TTC549 (cell line): ENCODE measurements at regions not wholly inside any gene's neighbourhood (a gene's known extent, or its start where the extent isn't known, plus 50 kb on each side); places are given as distances from the start of the nearest gene placed in this dataset.
"Not testable (repeated sequence)": the region's sequence is repeated elsewhere in the genome, so short reads cannot be mapped to it uniquely, and the experiment has no call there.

ENCODE experiments used
- FAIRE-seq: peaks from 2 replicates; lab custom pipeline; 2012; peaks lifted over from hg19 to GRCh38; lab: Jason Lieb, UNC

DNA sequence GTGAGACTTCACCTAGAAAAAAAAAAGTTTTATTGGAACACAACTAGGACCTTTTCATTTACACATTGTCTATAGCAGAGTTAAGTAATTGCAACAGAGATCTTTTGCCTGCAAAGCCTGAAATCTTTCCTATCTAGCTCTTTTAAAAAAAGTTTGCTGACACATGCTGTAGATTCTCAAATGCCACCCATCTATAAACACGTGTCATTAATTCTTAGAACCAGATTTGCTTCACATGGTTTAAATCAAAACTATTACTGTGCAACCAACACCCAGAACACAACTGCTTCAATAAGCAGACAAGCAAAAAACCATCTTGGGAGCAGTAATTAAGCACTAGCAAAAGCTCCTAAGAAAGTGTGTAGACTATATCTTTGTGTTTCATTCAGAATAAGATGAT, 55.0 kb downstream of the OXSM start:
- no peak for FAIRE-seq

DNA sequence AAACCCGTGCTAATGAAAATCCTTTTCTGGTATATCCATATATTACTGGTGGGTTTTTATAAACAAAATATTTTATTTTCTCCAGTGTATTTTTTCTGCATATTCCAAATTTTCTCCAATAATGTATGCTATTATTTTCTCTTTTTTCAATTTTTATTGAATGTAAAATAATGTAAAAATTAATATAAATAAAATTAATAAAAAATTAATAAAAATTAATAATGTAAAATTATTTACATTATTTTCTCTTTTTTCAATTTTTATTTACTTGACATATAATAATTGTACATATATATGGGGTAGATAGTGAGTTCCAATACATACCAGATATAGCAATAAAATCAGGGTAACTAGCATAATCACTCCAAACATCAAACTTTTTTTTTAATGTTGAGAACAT, 56.4 kb downstream of the OXSM start:
- peak; percentile 85 for FAIRE-seq

DNA sequence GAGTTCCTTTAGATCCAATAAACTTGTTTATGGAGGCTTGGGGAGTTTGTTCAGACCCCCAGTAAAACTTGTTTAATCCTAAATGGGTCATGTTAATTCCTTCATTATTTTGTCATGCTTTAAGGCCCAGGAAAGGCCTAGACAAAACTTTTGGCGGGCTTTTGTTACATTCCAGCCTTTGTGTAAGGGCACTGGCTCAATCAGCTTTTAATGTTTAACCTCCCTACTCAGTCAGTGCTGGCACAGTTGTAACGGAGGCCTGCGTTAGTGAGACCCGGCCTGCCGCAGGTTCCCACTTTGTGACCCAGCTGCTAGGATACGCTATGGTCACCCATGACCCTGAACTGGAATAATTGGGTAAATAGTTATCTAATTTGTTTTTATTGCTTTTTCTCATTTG, 59.2 kb downstream of the OXSM start:
- FAIRE-seq, result no peak

DNA sequence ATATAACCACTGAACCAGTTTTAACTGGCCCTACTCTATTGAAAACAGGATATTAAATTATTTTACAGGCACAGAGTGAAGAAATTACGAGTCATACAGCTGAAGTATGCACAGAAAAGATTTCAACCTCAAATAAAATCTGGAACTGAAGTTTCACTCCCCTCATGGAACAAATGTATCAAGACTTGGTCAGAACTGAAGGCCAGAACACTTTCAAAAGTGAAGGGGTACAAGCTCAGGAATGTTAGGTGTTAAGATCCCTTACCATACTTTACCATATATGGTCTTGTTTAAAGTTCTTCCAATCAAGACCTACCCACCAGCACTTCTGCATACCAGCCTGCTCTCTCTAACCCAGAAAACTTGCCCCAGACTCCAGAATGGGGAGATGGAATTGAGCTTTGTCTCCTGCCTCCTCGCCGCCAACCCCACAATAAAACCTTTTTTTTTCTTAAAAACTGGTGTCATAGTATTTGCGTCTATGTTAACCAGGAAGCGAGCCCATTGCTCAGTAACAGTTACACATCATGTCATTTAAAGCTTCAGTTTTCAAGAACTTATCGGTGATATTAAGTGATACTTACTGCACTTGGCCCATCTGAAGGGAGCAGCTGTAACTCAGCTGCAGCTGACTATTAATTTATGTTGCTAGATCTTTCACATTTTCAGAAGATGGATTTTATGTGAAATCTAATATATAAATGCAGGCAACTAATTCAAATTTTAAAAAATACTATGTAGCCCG, 59.9 kb downstream of the OXSM start:
- no peak for FAIRE-seq

DNA sequence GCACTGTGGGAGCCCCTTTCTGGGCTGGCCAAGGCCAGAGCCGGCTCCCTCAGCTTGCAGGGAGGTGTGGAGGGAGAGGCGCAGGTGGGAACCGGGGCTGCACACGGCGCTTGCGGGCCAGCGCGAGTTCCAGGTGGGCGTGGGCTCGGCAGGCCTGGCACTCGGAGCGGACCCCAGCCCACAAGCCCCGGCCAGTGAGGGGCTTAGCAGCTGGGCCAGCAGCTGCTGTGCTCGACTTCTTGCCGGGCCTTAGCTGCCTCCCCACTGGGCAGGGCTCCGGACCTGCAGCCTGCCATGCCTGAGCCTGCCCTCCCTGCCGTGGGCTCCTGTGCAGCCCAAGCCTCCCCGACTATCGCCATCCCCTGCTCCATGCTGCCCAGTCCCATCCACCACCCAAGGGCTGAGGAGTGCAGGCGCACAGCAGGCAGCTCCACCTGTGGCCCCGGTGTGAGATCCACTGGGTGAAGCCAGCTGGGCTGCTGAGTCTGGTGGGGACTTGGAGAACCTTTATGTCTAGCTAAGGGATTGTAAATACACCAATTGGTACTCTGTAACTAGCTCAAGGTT, 61.9 kb downstream of the OXSM start:
- FAIRE-seq, result not testable (repeated sequence)

DNA sequence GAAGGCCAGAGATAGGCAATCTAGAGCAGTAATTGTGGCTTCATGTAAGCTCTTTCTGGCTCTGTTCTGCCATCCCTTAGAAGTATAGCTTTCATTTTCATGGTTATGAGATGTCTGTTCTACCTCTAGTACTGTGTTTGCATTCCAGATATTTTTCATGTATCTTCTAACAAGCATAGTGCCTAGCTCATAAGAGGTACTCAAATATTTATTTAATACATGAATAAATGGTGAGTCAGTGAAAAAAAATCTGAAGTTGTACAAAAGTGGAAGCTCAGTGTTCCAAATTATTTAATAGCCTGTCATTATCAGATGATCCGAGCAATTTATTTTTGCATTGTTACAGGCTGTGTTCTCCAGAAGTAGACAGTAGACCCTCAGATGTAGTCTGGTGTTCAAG, 64.3 kb downstream of the OXSM start:
- no peak for FAIRE-seq

DNA sequence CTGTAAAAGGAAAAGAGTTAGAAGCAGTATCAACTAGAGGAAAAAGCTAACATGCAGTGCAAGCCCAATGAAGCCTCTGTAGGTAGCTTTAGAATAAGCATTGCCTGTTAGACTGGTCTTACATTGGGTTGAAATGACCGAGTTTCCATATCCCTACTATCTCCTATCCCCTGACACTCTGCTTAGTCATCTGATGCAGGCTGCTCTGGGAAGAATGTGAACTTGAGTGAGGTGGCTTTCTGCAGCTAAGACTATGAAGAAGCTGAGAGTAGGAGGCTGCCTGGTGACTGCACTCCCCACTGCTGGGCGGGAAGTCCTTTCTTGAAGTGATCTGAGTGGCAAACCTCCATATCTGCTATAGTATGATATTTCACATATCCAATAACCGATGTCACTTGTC, 64.7 kb downstream of the OXSM start:
- no peak for FAIRE-seq

DNA sequence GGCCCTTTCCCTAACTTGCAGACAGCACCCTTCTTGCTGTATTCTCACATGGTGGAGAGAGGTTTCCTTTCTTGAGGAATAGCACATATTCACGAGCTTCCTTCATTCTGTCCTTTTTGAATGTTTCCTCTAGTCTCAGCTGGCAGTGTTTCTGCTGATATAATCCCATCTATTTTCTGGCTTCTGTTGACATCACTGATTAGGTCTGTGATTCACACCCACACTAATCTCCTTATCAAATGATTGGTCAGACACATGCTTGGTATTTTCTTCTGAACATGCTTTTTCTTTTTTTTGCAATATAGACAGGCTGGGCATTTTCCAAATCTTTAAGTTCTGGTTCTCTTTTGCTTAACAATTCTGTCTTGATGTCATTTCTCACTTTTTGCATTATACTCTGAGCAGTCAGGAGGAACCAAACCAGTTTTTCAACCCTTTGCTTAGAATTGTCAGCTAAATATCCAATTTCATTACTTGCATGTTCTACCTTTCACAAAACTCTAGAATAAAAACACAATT, 65.4 kb downstream of the OXSM start:
- FAIRE-seq, result no peak

DNA sequence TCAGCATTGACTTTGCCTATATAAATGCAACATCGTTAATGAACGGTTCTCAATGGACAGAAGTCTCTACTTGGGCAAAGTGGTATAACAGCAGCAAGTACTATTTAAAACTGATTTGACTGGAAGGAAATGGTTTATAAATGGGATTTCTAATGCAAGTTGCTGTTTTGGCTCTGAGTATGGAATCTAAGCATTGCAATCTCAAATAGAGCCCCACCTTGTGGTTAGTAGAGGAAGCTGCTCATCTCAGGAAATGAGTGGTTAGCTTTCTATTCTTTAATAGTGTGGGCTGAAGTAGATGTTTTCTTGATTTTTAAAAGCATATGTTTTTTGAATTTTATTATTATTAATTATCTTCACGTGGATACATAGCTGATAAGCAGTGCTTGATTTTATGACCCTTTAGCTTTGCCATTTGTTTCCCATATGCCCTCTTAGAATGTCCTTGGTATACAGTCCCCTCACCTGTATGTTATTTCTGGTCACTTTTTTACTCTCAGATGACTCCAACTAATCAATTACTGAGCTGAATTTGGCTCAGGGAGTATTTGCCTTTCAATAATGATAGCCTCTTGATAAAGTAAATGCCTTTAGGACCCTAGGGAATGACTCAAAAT, 67.1 kb downstream of the OXSM start:
- FAIRE-seq, result peak; percentile 69

DNA sequence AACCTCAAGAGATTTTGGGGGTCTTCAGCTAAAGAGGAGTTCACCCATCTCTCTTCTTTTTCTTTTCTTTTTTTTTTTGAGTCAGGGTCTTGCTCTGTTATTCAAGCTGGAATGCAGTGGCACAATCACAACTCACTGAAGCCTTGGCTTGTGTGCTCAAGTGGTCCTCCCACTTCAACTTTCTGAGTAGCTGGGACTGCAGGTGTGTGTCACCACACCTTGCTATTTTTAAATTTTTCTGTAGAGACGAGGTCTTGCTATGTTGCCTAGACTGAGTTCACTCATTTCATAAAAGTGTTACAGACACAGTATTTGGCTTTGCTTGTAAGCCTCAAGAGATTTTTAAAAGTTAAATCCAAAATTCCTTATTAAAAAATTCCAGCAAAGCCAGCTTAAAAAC, 71.7 kb downstream of the OXSM start:
- no peak for FAIRE-seq

DNA sequence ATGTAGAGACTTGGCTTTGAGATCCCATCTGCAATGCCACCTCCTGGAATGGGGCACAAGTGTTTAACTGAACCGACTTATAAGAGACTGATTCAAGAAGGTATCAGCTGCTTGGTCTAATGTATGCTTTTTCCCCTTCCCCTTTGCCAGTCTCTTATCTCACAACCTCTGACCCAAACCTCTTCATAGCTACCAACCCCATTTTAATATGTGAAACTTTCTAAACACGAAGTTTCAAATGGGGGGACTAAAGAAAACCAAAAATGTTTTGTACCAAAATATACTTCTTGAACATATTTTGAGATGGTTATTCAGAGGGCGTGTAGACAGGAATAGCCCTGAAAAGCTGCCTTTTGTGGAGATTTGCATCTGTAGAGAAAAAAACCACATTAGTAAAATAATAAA, 73.1 kb downstream of the OXSM start:
- FAIRE-seq, result no peak

DNA sequence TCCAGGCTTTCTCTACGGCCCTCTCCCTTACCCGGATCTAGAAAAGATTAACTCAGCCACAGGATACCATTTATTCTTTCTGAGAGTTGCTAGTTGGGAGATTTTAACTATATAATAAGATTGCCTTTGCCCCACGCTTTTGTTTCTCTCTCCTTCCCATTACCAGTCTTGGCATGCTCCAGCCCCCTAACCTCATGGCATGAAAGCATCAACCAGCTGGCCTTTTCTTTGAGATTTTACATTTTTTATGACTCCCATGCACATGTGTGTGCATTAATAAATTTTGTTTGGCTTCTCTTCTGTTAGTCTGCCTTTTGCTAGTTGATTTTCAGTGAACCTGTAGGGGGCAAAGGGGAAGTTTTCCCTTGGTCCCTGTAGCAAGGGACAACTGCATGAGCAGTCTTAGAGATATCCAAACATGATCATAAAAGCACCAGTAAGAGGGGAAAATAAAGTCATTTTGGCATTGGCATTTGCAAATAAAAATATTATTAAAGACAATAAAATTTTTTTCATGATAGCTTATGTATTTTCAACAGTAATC, 73.6 kb downstream of the OXSM start:
- FAIRE-seq, result no peak

DNA sequence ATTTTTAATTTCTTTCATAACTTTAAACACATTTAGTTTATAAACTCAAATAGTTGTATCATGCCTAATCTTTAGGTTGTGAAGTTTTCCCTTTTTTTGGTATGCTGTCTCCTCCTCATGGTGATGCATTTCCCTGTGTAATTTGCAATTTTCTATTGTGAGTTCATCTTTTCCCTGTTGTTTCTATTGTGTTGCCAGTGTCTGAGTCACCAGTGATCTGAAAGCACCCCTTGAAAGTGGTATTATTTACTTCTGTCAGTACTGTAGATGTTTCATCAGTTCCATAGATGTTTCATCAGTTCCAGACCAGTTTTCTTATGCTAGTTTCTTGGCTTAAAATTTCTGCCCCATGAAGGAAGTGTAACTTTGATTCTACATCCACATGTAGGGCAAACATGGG, 80.6 kb downstream of the OXSM start:
- no peak for FAIRE-seq

DNA sequence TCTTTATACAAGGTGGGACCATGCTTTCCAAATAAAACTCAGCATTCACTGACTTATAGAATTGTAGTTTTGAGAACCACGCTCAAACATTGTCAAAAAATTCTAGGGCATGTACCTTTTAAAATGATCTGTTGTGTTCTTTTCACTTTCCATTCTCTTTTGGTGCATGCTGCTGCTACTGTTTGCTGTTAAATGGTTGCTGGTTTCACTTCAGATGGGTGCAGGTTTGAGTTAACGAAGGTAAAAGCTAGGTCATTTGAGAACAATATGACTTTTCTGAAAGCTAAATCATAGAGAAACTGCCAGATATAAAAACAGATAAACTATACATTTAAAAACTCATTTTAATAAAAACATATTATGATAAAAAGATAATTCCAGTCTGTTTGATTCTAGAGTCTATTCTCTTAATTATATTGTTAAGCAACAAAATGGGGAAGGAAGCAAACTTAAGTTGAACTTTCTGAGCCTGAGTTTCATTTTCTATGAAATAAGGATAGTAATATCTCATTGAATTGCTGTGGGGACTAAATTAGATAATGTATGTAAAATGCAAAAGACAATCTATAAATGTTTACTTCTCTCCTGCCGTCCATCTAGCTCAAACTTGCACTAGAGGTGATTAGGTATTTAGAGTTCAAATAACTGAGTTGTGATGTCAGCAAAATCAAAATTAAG, 82.4 kb downstream of the OXSM start:
- FAIRE-seq, result no peak

DNA sequence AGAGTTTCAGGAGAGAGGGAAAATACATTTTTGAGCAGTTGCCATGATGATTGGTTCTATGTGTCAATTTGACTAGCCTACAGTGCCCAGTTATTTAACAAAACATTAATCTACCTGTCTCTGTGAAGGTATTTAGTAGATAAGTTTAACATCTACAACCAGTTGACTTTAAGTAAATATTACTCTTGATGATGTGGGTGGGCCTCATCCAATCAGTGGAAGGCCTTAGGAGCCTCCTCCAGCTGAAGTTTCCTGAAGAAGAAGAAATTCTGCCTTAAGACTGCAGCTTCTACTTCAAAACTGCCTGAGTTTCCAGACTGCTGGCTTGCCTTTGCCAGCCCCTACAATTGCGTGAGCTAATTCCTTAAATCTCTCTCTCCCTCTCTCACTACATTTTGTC, 93.6 kb downstream of the OXSM start:
- no peak for FAIRE-seq

DNA sequence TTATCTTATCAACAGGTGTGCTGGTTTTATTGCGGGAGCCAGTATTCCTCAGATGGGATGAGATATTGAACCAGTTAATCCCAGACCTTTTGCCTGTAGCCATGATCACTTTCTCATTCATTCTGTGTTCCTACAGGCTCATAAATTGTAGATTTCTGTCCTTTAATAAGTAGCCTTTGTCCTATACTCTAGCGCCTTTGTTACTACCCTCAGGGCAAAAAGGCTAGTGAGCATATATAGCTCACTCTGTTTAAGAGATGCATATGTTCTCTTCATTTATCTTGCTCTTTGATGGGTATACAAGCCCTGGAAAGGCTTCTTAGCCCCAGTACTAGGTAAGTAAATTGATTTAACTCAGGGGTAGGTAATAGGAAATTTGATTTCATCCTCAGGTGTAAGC, 95.1 kb downstream of the OXSM start:
- FAIRE-seq, result no peak

DNA sequence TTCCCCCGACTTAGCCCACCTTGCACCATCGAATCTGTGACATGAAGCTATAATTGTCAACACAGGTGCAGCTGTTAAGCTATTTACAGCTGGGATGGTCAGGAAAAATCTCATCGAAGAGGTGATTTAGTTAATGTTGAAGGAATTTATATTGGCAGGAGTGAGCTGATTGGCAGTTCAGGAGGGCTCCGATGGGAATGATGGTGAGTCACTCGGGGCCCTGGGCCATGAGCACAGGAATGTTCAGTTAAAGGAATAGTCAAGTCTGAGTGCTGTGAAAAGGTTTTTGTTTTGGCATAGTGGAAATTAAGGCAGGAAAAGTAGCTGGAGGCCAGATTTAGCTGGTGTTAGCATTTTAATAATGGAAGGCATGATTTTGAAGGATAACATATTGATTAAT, 95.7 kb downstream of the OXSM start:
- FAIRE-seq, result no peak

DNA sequence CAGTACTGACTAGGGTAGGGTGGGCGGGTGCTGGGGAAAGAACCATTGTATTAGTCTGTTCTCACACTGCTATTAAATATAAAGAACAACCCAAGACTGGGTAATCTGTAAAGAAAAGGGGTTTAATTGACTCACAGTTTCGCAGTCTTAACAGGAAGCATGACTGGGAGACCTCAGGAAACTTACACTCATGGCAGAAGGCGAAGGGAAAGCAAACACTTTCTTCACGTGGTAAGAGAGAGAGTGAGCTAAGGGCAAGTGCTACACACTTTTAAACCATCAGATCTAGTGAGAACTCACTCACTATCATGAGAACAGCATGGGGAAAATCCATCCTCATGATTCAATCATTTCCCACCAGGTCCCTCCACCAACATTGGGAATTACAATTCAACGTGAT, 98.0 kb downstream of the OXSM start:
- FAIRE-seq, result no peak

DNA sequence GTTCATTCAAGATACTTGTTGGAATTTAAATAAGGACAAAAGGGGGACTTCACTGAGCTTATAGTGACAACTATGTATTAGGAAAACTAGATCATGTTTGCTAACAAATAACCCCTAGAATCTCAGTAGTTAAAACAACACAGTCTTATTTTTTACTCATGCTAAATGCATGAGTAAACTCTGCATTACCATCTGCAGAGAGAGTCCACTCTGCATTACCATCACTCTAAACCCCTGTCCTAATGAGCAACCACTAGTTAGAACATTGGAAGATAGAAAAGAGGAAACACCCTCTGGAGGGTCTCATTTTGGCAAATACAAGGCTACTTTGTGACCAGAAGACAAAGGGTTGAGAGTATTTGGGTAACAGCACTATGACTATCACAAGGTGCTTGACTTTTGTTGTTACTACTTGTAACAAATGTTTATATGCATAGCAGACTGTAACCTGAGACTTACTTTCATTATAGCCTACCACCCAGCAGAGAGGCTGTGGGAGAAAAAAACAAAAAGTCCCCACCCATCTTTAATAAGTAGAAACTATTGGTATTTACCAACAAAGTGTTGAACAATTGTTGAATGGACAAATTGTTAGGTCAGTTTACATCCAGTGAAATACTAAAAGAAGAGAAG, 99.1 kb downstream of the OXSM start:
- FAIRE-seq, result no peak

DNA sequence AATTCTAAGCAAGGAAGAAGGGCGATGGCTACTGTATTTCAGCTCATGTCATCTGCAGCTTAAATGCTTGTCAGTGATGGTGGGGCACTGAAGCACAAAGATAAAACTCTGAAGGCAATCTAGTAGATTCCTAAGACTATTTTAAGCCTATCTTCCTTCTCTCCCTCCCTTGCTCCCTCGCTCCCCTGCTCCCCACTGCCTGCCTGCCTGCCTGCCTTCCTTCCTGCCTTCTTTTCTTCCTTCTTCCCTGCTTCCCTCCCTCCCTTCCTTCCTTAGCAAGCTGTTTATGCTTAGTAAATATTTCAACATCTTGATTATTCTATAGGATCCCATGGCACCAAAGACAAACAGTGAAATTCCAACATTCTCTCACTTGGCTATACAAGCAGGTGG, 99.6 kb downstream of the OXSM start:
- no peak for FAIRE-seq

DNA sequence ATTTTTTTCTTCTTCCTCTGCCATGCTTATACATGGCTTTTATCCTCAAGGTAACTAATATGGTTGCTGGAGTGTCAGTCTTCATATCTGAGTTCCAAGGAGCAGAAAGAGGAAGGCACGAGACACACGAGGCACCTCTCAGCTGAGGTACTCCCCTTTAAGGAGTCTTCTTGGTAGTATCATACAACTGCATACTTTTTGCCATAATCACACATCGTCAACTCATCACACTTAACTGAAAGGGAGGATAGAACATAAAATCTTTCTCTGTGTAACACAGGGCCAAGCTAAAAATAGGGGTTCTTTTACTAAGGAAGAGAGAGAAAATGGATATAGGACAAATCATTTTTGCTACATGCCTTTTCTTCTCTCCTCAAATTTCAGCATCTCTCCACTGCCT, 104.2 kb downstream of the OXSM start:
- FAIRE-seq, result no peak

DNA sequence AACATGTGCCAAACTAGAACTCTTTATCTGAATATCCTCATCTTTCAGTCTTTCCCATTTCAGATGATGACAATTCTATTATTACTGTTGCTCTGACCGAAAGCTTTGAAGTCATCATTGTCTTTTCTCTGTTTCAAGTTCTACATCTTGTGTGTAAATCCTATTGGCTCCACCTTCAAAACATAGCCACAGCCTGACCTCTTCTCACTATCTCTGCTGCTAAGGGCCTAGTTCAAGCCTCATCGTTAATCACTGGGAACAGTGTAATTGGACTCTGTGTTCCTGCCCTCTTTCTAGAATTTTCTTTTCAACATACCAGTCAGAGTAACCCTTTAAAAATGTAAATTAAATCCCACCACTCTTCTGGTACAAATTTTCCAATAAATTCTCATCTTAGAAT, 105.1 kb downstream of the OXSM start:
- no peak for FAIRE-seq

DNA sequence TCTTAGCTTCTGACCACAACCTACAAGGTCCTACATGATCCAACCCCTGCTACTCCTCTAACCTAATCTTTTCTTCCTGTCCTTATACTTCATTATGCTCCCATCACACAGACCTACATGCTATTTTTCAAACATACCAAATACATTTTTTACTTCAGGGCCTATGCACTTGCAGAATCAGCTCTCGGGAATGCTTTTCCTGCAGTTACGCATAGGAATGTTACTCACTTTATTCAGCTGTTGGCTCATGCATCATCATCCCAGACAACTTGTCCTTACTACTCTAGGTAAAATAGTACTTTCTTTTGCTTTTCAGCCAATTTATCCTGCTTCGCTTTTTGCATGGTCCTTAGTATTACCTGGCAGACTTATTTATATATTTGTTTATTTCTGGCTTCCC, 105.6 kb downstream of the OXSM start:
- FAIRE-seq, result no peak
